HT-29 (cell line): ENCODE measurements at regions not wholly inside any gene's neighbourhood (a gene's known extent, or its start where the extent isn't known, plus 50 kb on each side); places are given as distances from the start of the nearest gene placed in this dataset.
A peak's percentile ranks its signal among the peaks of the same experiment; 100 is the strongest.
"Not testable (repeated sequence)": the region's sequence is repeated elsewhere in the genome, so short reads cannot be mapped to it uniquely, and the experiment has no call there.

Experiments
- DNase-seq: peaks from one replicate; pipeline ENCODE4 v3.0.0-alpha.2; 2015; ENCODE audit warnings: low spot score

- DNase-seq: peak; percentile 90
Measured at GRCh38 chrX:68995780-68996551, 167.1 kb downstream of the EFNB1 start.

GRCh38 chrX:68995386-68995779 lies 166.6 kb downstream of the EFNB1 start:
- DNase-seq: no peak

GRCh38 chrX:68994891-68995255 lies 166.1 kb downstream of the EFNB1 start:
- DNase-seq: no peak

GRCh38 chrX:68994135-68994890 lies 165.5 kb downstream of the EFNB1 start:
- no peak for DNase-seq

GRCh38 chrX:68992821-68993397 lies 164.1 kb downstream of the EFNB1 start:
- no peak for DNase-seq

- DNase-seq: no peak
Measured at GRCh38 chrX:68991691-68992345, 163.0 kb downstream of the EFNB1 start.

GRCh38 chrX:68990948-68991347 lies 162.1 kb downstream of the EFNB1 start:
- DNase-seq: no peak

- peak; percentile 65 for DNase-seq
Measured at GRCh38 chrX:68989865-68990606, 161.2 kb downstream of the EFNB1 start.

- DNase-seq: peak; percentile 33
Measured at GRCh38 chrX:68989456-68989855, 160.6 kb downstream of the EFNB1 start.

GRCh38 chrX:68988865-68989264 lies 160.0 kb downstream of the EFNB1 start:
- no peak for DNase-seq

GRCh38 chrX:68985135-68985755 lies 156.4 kb downstream of the EFNB1 start:
- no peak for DNase-seq

GRCh38 chrX:68983004-68983857 lies 154.4 kb downstream of the EFNB1 start:
- no peak for DNase-seq

GRCh38 chrX:68982476-68982875 lies 153.7 kb downstream of the EFNB1 start:
- no peak for DNase-seq

GRCh38 chrX:68980906-68981616 lies 152.2 kb downstream of the EFNB1 start:
- DNase-seq: no peak

- no peak for DNase-seq
Measured at GRCh38 chrX:68978655-68979054, 149.8 kb downstream of the EFNB1 start.

GRCh38 chrX:68978255-68978654 lies 149.4 kb downstream of the EFNB1 start:
- no peak for DNase-seq

GRCh38 chrX:68953331-68953730 lies 124.5 kb downstream of the EFNB1 start:
- no peak for DNase-seq

- DNase-seq: not testable (repeated sequence)
Measured at GRCh38 chrX:68951942-68952619, 123.3 kb downstream of the EFNB1 start.

GRCh38 chrX:68950937-68951336 lies 122.1 kb downstream of the EFNB1 start:
- DNase-seq: no peak
